Thyroid gland (tissue), 4 donors: ENCODE measurements at regions not wholly inside any gene's neighbourhood (a gene's known extent, or its start where the extent isn't known, plus 50 kb on each side); places are given as distances from the start of the nearest gene placed in this dataset.

Experiments
- CTCF ChIP-seq, 6 experiments: fragments of 200-600 bp in 3 of 6; fragments of 450-650 bp in 3 of 6; sonication (generic) in 3 of 6; IDR thresholded peaks; one replicate each; pipeline ENCODE4 v1.5.1; 2016 to 2019; ENCODE audit warnings: antibody characterized with exemption in 6 of 6, mild to moderate bottlenecking in 2 of 6, inconsistent platforms in 1 of 6, moderate library complexity in 1 of 6
- POLR2A ChIP-seq, 2 donors: fragments of 450-650 bp; IDR thresholded peaks; one replicate each; pipeline ENCODE4 v1.6.1; 2017; ENCODE audit warnings: antibody characterized with exemption in 2 of 2, mild to moderate bottlenecking in 2 of 2, moderate library complexity in 1 of 2

- TF ChIP-seq CTCF (IDR thresholded peaks at IDR 0.05) (no peak), POLR2A (IDR thresholded peaks at IDR 0.05) (no peak)
Observed at GRCh38 chr2:733495-733894, 56.3 kb upstream of the TMEM18 start.
